Loucy (cell line): ENCODE measurements at regions not wholly inside any gene's neighbourhood (a gene's known extent, or its start where the extent isn't known, plus 50 kb on each side); places are given as distances from the start of the nearest gene placed in this dataset.

Experiments used
- H2AFZ ChIP-seq: fragments of 200-600 bp; sonication (generic); 2 replicates; pipeline ENCODE4 v1.6.0; 2016; ENCODE audit warnings: antibody characterized with exemption, mild to moderate bottlenecking, low read length, moderate library complexity
- H3F3A ChIP-seq: fragments of 200-600 bp; 2 replicates; pipeline ENCODE4 v1.6.0; 2016; ENCODE audit warnings: antibody characterized with exemption, low read depth, mild to moderate bottlenecking
- H3K27me3 ChIP-seq: fragments of 200-600 bp; sonication (generic); 2 replicates; pipeline ENCODE4 v1.6.1; 2014; ENCODE audit warnings: low read length, mild to moderate bottlenecking; ENCODE audit not compliant: insufficient read depth, poor library complexity, severe bottlenecking
- H3K36me3 ChIP-seq: fragments of 200-600 bp; sonication (generic); 2 replicates; pipeline ENCODE4 v1.6.1; 2016; ENCODE audit warnings: low read length; ENCODE audit not compliant: insufficient read depth
- H3K4me1 ChIP-seq: fragments of 200-600 bp; sonication (generic); 2 replicates; pipeline ENCODE4 v1.5.1; 2014; ENCODE audit warnings: low read length, mild to moderate bottlenecking; ENCODE audit not compliant: insufficient read depth, poor library complexity, severe bottlenecking
- H3K4me2 ChIP-seq: fragments of 200-600 bp; sonication (generic); 2 replicates; pipeline ENCODE4 v1.6.0; 2014; ENCODE audit warnings: antibody characterized with exemption, low read length, low read depth, mild to moderate bottlenecking; ENCODE audit not compliant: poor library complexity, severe bottlenecking
- H3K4me3 ChIP-seq: fragments of 200-600 bp; sonication (generic); 2 replicates; pipeline ENCODE4 v1.5.1; 2014; ENCODE audit warnings: low read length, mild to moderate bottlenecking, mixed read lengths; ENCODE audit not compliant: poor library complexity, severe bottlenecking
- H3K79me2 ChIP-seq: fragments of 200-600 bp; sonication (generic); 2 replicates; pipeline ENCODE4 v1.6.1; 2014; ENCODE audit warnings: low read length; ENCODE audit not compliant: insufficient read depth
- H3K9ac ChIP-seq: fragments of 200-600 bp; sonication (generic); 2 replicates; pipeline ENCODE4 v1.6.0; 2014; ENCODE audit warnings: mild to moderate bottlenecking, low read depth, low read length, moderate library complexity; ENCODE audit not compliant: poor library complexity, severe bottlenecking
- H3K9me2 ChIP-seq: fragments of 200-600 bp; sonication (generic); replicated peaks from 2 replicates; pipeline ENCODE4 v1.6.1; 2016; ENCODE audit warnings: low read depth, low read length, mixed read lengths
- H3K9me3 ChIP-seq: fragments of 200-600 bp; sonication (generic); 2 replicates; pipeline ENCODE4 v1.6.1; 2014; ENCODE audit warnings: mild to moderate bottlenecking, antibody characterized with exemption, low read length, low read depth; ENCODE audit not compliant: insufficient read depth
- H4K20me1 ChIP-seq: fragments of 200-600 bp; sonication (generic); 2 replicates; pipeline ENCODE4 v1.6.0; 2014; ENCODE audit warnings: antibody characterized with exemption, low read length, mild to moderate bottlenecking; ENCODE audit not compliant: insufficient read depth, poor library complexity, severe bottlenecking
- CTCF ChIP-seq: fragments of 200-600 bp; sonication (generic); conservative IDR thresholded peaks from 2 replicates; pipeline ENCODE4 v1.5.1; 2014; ENCODE audit warnings: mild to moderate bottlenecking, antibody characterized with exemption, low read length
- EZH2phosphoT487 ChIP-seq: fragments of 200-600 bp; IDR thresholded peaks from 2 replicates; pipeline ENCODE4 v1.6.1; 2018; ENCODE audit warnings: antibody characterized with exemption, mild to moderate bottlenecking, moderate library complexity, borderline replicate concordance

GRCh38 chr2:196431076-196431475 is 208.4 kb upstream of the CCDC150 start:
- Histone ChIP-seq H2AFZ (no peak overlapping the region), H3K9ac (no peak overlapping the region), H3K9me3 (no peaks in the 10 kb centered on the region), H3K4me1 (peaks cover 20% of the 10 kb centered on the region), H3K79me2 (no peaks in the 10 kb centered on the region), H3F3A (no peaks in the 10 kb centered on the region), H3K4me3 (no peak overlapping the region), H3K4me2 (no peak overlapping the region), H3K36me3 (no peaks in the 10 kb centered on the region), H4K20me1 (no peaks in the 10 kb centered on the region), H3K27me3 (no peaks in the 10 kb centered on the region), H3K9me2 (no peaks in the 10 kb centered on the region)
- no peak for TF ChIP-seq CTCF
- no peak for TF ChIP-seq EZH2phosphoT487

GRCh38 chr2:196431957-196432356 is 207.6 kb upstream of the CCDC150 start:
- Histone ChIP-seq H2AFZ (no peak overlapping the region), H3K27me3 (no peaks in the 10 kb centered on the region), H3K9ac (no peak overlapping the region), H3K36me3 (no peaks in the 10 kb centered on the region), H3K9me2 (no peaks in the 10 kb centered on the region), H3K79me2 (no peaks in the 10 kb centered on the region), H3K9me3 (no peaks in the 10 kb centered on the region), H4K20me1 (no peaks in the 10 kb centered on the region), H3K4me3 (no peak overlapping the region), H3K4me1 (peaks cover 20% of the 10 kb centered on the region), H3K4me2 (no peak overlapping the region), H3F3A (no peaks in the 10 kb centered on the region)
- peak; percentile 67 for TF ChIP-seq CTCF
- TF ChIP-seq EZH2phosphoT487 = no peak

- Histone ChIP-seq H3K4me2 (no peak overlapping the region), H3K9me3 (no peaks in the 10 kb centered on the region), H3K9me2 (no peaks in the 10 kb centered on the region), H4K20me1 (no peaks in the 10 kb centered on the region), H3K4me3 (no peak overlapping the region), H3K4me1 (peaks cover 8% of the 10 kb centered on the region), H3K9ac (no peak overlapping the region), H2AFZ (no peak overlapping the region), H3K27me3 (no peaks in the 10 kb centered on the region), H3K36me3 (no peaks in the 10 kb centered on the region), H3K79me2 (no peaks in the 10 kb centered on the region), H3F3A (no peaks in the 10 kb centered on the region)
- no peak for TF ChIP-seq CTCF
- TF ChIP-seq EZH2phosphoT487 = no peak
Observed at GRCh38 chr2:196433116-196433515, 206.4 kb upstream of the CCDC150 start.
